HepG2 (cell line): ENCODE measurements at regions not wholly inside any gene's neighbourhood (a gene's known extent, or its start where the extent isn't known, plus 50 kb on each side); places are given as distances from the start of the nearest gene placed in this dataset.

Source experiments
- ATAC-seq: fragments of 200-7000 bp; cut with Tn5 transposase; 3 replicates; pipeline ENCODE4 v1.9.1; 2020; ENCODE audit warnings: mild to moderate bottlenecking, moderate library complexity
- BruUV-seq: library from RNA; stranded (reverse); fragments of 400-500 nt; replicated peaks from 2 replicates; lab custom pipeline; 2021; lab: Mats Ljungman, UMichigan
- CTCF ChIA-PET: fragments of 300-600 bp; formaldehyde crosslinking; extraction: SDS; loops from one replicate; lab custom pipeline; 2021; ENCODE audit warnings: low total read pairs, inconsistent platforms, low intra/inter-chr PET ratio; lab: Yijun Ruan, JAX
- POLR2A ChIA-PET: fragments of 350-600 bp; sonication (Branson Sonifier 250); formaldehyde crosslinking; loops from one replicate; lab custom pipeline; 2020; ENCODE audit warnings: antibody characterized with exemption, inconsistent platforms; lab: Yijun Ruan, JAX
- DNase-seq: peaks from one replicate; pipeline ENCODE4 v3.0.0-alpha.2; 2015; ENCODE audit warnings: low spot score
- FAIRE-seq: peaks from 3 replicates; lab custom pipeline; 2011; peaks lifted over from hg19 to GRCh38; lab: Jason Lieb, UNC
- H2AFZ ChIP-seq: one replicate; pipeline ENCODE4 v1.6.1; 2011; ENCODE audit warnings: low read length, inconsistent platforms
- H3K27ac ChIP-seq: fragments of 300-600 bp; 3 replicates; pipeline ENCODE4 v1.8.0; 2011; ENCODE audit warnings: mixed run types, mild to moderate bottlenecking, mixed read lengths, low read length, inconsistent platforms; ENCODE audit not compliant: insufficient read depth; ENCODE audit errors: extremely low read length
- H3K27me3 ChIP-seq, 2 experiments: fragments of 200-600 bp in 1 of 2; 2 replicates in 1 of 2; 3 replicates in 1 of 2; pipeline versions ENCODE4 v1.6.0 to v1.8.0; 2011; ENCODE audit warnings: low read length in 2 of 2, mild to moderate bottlenecking in 2 of 2, moderate library complexity in 2 of 2, inconsistent platforms in 1 of 2; ENCODE audit not compliant: insufficient read depth in 2 of 2, control insufficient read depth in 1 of 2
- H3K36me3 ChIP-seq, 2 experiments: fragments of 200-600 bp in 1 of 2; replicated peaks in 1 of 2; 2 replicates in 1 of 2; 3 replicates in 1 of 2; pipeline versions ENCODE4 v1.5.1 to v1.8.0; 2011; ENCODE audit warnings: low read length in 2 of 2, inconsistent platforms in 1 of 2; ENCODE audit not compliant: insufficient read depth in 2 of 2, control insufficient read depth in 1 of 2
- H3K4me1 ChIP-seq: 2 replicates; pipeline ENCODE4 v1.5.1; 2012; ENCODE audit warnings: low read length, inconsistent platforms; ENCODE audit not compliant: insufficient read depth
- H3K4me2 ChIP-seq: 2 replicates; pipeline ENCODE4 v1.6.0; 2011; ENCODE audit warnings: low read depth, low read length, inconsistent platforms
- H3K4me3 ChIP-seq, 3 experiments: fragments of 200-600 bp in 1 of 3; sonication (generic), shearing (Covaris generic) in 1 of 3; replicated peaks in 1 of 3; 2 replicates each; pipeline ENCODE4 v1.5.1; 2011 to 2016; ENCODE audit warnings: low read length in 3 of 3, inconsistent platforms in 2 of 3, low read depth in 2 of 3, mild to moderate bottlenecking in 2 of 3, control low read depth in 1 of 3, mixed read lengths in 1 of 3; ENCODE audit not compliant: insufficient read depth in 1 of 3
- H3K79me2 ChIP-seq: one replicate; pipeline ENCODE4 v1.6.1; 2011; ENCODE audit warnings: low read length, inconsistent platforms; ENCODE audit not compliant: insufficient read depth
- H3K9ac ChIP-seq: 2 replicates; pipeline ENCODE4 v1.6.0; 2011; ENCODE audit warnings: mild to moderate bottlenecking, low read depth, low read length, inconsistent platforms; ENCODE audit not compliant: insufficient read depth
- H3K9me3 ChIP-seq: 2 replicates; pipeline ENCODE4 v1.5.1; 2012; ENCODE audit warnings: mild to moderate bottlenecking, low read length
- H4K20me1 ChIP-seq: 2 replicates; pipeline ENCODE4 v1.6.0; 2011; ENCODE audit warnings: inconsistent platforms, mild to moderate bottlenecking, low read length, moderate library complexity; ENCODE audit not compliant: insufficient read depth
- GABPA ChIP-seq, 2 experiments: IDR thresholded peaks; 2 replicates each; pipeline ENCODE4 v1.6.1; 2011 to 2016; ENCODE audit warnings: low read depth in 2 of 2, low read length in 1 of 2, missing biosample characterization in 1 of 2, missing genetic modification characterization in 1 of 2
- HMG20A ChIP-seq: IDR thresholded peaks from 2 replicates; pipeline ENCODE4 v1.6.1; 2016; ENCODE audit warnings: borderline replicate concordance
- JUN ChIP-seq: sonication (generic); formaldehyde crosslinking; IDR thresholded peaks from 2 replicates; pipeline ENCODE4 v1.4.0; 2020; ENCODE audit warnings: mild to moderate bottlenecking, missing genetic modification reagents
- NCOR1 ChIP-seq: fragments of 200-600 bp; sonication (generic); IDR thresholded peaks from 2 replicates; pipeline ENCODE4 v1.7.0; 2017; ENCODE audit warnings: antibody characterized with exemption, low read length, borderline replicate concordance
- SOX5 ChIP-seq: IDR thresholded peaks from 2 replicates; pipeline ENCODE4 v1.6.1; 2016; ENCODE audit warnings: borderline replicate concordance
- ZBTB21 ChIP-seq: sonication (generic); formaldehyde crosslinking; IDR thresholded peaks from 2 replicates; pipeline ENCODE4 v1.4.0; 2020; ENCODE audit warnings: missing genetic modification reagents
- ZNF160 ChIP-seq: sonication (generic); formaldehyde crosslinking; IDR thresholded peaks from 2 replicates; pipeline ENCODE4 v1.8.0; 2022; ENCODE audit warnings: mild to moderate bottlenecking, inconsistent platforms, missing genetic modification reagents
- ZNF879 ChIP-seq: sonication (generic); formaldehyde crosslinking; IDR thresholded peaks from 2 replicates; pipeline ENCODE4 v1.8.1; 2023; ENCODE audit warnings: missing genetic modification reagents
- WGBS: methylation state at CpG from one replicate; pipeline ENCODE4 v1.1.6; 2017; ENCODE audit warnings: low lambda C conversion rate; 5-methylcytosine and 5-hydroxymethylcytosine counted together
- in situ Hi-C: cut with HindIII; loops from 2 replicates; pipeline ENCODE4 v1.10.0; 2017; ENCODE audit warnings: low pct_unique_long_range_greater_than_20kb; ENCODE audit not compliant: extremely low pct_ligation_motif_present
- intact Hi-C: fragments of 100-400 bp; cut with micrococcal nuclease; formaldehyde crosslinking; loops from one replicate; pipeline ENCODE4 v1.10.0; 2022; ENCODE audit not compliant: unreplicated experiment
- TF ChIP-seq, protein P1 (sequence below): sonication (generic); formaldehyde crosslinking; IDR thresholded peaks from 2 replicates; pipeline ENCODE4 v1.4.0; 2020; ENCODE audit warnings: mild to moderate bottlenecking, missing genetic modification reagents
- TF ChIP-seq, protein P2 (sequence below): sonication (generic); formaldehyde crosslinking; IDR thresholded peaks from 2 replicates; pipeline ENCODE4 v1.5.1; 2020; ENCODE audit warnings: missing genetic modification reagents, mild to moderate bottlenecking, borderline replicate concordance
- TF ChIP-seq, protein P3 (sequence below): sonication (generic); formaldehyde crosslinking; IDR thresholded peaks from 2 replicates; pipeline ENCODE4 v1.4.0; 2020; ENCODE audit warnings: low read depth, mild to moderate bottlenecking, missing genetic modification reagents
- TF ChIP-seq, protein P4 (sequence below): sonication (generic); formaldehyde crosslinking; IDR thresholded peaks from 2 replicates; pipeline ENCODE4 v1.8.1; 2022; ENCODE audit warnings: mild to moderate bottlenecking, missing genetic modification reagents

DNA sequence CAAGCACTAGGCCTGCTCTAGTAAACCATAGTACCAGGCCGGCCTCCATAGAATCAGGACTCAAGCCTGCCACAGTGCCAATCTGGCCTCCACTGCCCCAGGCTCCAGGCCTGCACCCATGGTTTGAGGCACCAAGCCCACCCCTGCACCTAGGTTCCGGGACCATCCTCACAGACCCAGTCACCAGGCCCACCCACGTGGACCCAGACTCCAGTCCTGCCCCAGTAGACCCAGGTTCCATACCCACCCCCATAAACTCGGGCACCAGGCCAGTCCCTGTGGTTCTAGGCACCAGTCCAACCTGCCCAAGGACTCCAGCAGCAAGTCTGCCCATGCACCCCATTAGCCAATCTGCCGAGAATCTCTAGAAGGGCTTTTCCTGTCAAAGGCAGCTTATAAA lies 501.8 kb upstream of the TMPO start:
- BruUV-seq = no TSS peak
- intact Hi-C loops = no loop called here
- Histone ChIP-seq H3K27me3 (no peaks in the 10 kb centered on the region), H3K36me3 (no peaks in the 10 kb centered on the region), H3K4me3 (no peak overlapping the region), H3K27ac (no peak overlapping the region), H3K79me2 (no peaks in the 10 kb centered on the region), H3K9ac (no peak overlapping the region), H4K20me1 (no peaks in the 10 kb centered on the region), H2AFZ (no peak overlapping the region), H3K9me3 (no peaks in the 10 kb centered on the region), H3K4me1 (no peaks in the 10 kb centered on the region), H3K4me2 (no peak overlapping the region)
- in situ Hi-C loops = loop anchor here (25.0 kb wide), 1 partner anchor 1026 kb away; no protein-coding TSS in a partner anchor
- ATAC-seq = no peak
- WGBS = 0% methylated on average over 2 of the region's 5 CpGs
- no peak for FAIRE-seq
- no peak for DNase-seq
- ChIA-PET CTCF (no interaction called here), POLR2A (no interaction called here)
- TF ChIP-seq GABPA (IDR thresholded peaks at IDR 0.05; ENCODE audit: low read depth, low read length) = no peak
- no peak for TF ChIP-seq GABPA (CRISPR knock-in tag; IDR thresholded peaks at IDR 0.05; ENCODE audit: low read depth)
- no peak for TF ChIP-seq JUN (CRISPR knock-in tag)
- TF ChIP-seq, protein P1, sequence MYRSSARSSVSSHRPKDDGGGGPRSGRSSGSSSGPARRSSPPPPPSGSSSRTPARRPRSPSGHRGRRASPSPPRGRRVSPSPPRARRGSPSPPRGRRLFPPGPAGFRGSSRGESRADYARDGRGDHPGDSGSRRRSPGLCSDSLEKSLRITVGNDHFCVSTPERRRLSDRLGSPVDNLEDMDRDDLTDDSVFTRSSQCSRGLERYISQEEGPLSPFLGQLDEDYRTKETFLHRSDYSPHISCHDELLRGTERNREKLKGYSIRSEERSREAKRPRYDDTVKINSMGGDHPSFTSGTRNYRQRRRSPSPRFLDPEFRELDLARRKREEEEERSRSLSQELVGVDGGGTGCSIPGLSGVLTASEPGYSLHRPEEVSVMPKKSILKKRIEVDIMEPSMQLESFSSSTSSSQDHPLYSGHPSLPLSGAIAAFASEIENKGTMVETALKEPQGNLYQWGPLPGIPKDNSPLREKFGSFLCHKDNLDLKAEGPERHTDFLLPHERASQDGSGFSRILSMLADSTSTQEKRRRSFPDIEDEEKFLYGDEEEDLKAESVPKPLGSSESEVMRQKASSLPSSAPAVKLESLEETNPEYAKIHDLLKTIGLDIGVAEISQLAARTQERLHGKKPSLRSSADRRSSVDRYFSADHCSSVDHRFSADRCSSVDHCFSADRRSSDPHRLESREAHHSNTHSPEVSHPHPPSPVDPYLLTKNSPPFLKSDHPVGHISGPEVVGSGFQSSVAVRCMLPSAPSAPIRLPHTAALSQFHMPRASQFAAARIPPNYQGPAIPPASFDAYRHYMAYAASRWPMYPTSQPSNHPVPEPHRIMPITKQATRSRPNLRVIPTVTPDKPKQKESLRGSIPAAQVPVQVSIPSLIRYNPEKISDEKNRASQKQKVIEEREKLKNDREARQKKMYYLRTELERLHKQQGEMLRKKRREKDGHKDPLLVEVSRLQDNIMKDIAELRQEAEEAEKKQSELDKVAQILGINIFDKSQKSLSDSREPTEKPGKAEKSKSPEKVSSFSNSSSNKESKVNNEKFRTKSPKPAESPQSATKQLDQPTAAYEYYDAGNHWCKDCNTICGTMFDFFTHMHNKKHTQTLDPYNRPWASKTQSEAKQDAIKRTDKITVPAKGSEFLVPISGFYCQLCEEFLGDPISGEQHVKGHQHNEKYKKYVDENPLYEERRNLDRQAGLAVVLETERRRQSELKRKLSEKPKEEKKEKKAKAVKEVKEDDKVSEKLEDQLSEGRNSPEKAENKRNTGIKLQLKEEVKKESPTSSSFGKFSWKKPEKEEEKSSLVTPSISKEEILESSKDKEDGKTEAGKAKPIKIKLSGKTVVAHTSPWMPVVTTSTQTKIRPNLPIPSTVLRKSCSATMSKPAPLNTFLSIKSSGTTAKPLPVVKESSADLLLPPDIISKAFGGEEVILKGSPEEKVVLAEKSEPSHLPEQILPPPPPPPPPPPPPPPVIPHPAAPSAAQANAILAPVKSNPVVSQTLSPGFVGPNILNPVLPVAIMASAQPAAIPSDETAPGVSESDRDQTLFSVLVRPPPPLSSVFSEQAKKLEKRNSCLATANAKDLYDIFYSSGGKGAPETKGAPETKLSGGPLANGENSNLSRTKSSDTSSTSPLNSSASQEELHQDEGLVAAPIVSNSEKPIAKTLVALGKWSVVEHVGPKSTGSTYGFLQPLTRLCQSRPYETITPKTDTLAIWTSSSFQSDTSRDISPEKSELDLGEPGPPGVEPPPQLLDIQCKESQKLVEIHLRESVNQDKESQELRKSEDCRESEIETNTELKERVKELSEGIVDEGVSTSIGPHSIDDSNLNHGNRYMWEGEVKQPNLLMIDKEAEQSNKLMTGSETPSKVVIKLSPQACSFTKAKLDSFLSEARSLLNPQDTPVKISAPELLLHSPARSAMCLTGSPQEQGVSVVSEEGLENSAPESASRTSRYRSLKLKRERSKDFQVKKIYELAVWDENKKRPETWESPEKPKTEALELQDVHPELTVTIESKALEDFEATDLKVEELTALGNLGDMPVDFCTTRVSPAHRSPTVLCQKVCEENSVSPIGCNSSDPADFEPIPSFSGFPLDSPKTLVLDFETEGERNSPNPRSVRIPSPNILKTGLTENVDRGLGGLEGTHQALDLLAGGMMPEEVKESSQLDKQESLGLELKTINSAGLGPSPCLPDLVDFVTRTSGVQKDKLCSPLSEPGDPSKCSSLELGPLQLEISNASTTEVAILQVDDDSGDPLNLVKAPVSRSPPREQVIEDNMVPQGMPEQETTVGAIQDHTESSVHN = no peak
- no peak for TF ChIP-seq ZBTB21 (CRISPR knock-in tag)
- TF ChIP-seq, protein P2, sequence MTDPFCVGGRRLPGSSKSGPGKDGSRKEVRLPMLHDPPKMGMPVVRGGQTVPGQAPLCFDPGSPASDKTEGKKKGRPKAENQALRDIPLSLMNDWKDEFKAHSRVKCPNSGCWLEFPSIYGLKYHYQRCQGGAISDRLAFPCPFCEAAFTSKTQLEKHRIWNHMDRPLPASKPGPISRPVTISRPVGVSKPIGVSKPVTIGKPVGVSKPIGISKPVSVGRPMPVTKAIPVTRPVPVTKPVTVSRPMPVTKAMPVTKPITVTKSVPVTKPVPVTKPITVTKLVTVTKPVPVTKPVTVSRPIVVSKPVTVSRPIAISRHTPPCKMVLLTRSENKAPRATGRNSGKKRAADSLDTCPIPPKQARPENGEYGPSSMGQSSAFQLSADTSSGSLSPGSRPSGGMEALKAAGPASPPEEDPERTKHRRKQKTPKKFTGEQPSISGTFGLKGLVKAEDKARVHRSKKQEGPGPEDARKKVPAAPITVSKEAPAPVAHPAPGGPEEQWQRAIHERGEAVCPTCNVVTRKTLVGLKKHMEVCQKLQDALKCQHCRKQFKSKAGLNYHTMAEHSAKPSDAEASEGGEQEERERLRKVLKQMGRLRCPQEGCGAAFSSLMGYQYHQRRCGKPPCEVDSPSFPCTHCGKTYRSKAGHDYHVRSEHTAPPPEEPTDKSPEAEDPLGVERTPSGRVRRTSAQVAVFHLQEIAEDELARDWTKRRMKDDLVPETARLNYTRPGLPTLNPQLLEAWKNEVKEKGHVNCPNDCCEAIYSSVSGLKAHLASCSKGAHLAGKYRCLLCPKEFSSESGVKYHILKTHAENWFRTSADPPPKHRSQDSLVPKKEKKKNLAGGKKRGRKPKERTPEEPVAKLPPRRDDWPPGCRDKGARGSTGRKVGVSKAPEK (CRISPR knock-in tag) = no peak
- no peak for TF ChIP-seq NCOR1
- TF ChIP-seq ZNF160 (CRISPR knock-in tag) = no peak
- TF ChIP-seq, protein P3, sequence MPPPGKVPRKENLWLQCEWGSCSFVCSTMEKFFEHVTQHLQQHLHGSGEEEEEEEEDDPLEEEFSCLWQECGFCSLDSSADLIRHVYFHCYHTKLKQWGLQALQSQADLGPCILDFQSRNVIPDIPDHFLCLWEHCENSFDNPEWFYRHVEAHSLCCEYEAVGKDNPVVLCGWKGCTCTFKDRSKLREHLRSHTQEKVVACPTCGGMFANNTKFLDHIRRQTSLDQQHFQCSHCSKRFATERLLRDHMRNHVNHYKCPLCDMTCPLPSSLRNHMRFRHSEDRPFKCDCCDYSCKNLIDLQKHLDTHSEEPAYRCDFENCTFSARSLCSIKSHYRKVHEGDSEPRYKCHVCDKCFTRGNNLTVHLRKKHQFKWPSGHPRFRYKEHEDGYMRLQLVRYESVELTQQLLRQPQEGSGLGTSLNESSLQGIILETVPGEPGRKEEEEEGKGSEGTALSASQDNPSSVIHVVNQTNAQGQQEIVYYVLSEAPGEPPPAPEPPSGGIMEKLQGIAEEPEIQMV (CRISPR knock-in tag) = no peak
- no peak for TF ChIP-seq SOX5 (CRISPR knock-in tag)
- TF ChIP-seq, protein P4, sequence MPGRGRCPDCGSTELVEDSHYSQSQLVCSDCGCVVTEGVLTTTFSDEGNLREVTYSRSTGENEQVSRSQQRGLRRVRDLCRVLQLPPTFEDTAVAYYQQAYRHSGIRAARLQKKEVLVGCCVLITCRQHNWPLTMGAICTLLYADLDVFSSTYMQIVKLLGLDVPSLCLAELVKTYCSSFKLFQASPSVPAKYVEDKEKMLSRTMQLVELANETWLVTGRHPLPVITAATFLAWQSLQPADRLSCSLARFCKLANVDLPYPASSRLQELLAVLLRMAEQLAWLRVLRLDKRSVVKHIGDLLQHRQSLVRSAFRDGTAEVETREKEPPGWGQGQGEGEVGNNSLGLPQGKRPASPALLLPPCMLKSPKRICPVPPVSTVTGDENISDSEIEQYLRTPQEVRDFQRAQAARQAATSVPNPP (CRISPR knock-in tag) = no peak
- TF ChIP-seq ZNF879 = no peak
- TF ChIP-seq HMG20A (CRISPR knock-in tag) = no peak
